Epidermal melanocyte (primary cell): ENCODE measurements at regions not wholly inside any gene's neighbourhood (a gene's known extent, or its start where the extent isn't known, plus 50 kb on each side); places are given as distances from the start of the nearest gene placed in this dataset.
"Not testable (repeated sequence)": the region's sequence is repeated elsewhere in the genome, so short reads cannot be mapped to it uniquely, and the experiment has no call there.

Experiments
- DNase-seq: peaks from one replicate; pipeline ENCODE4 v3.0.0; 2011; ENCODE audit warnings: low spot score; ENCODE audit not compliant: insufficient read length

DNA sequence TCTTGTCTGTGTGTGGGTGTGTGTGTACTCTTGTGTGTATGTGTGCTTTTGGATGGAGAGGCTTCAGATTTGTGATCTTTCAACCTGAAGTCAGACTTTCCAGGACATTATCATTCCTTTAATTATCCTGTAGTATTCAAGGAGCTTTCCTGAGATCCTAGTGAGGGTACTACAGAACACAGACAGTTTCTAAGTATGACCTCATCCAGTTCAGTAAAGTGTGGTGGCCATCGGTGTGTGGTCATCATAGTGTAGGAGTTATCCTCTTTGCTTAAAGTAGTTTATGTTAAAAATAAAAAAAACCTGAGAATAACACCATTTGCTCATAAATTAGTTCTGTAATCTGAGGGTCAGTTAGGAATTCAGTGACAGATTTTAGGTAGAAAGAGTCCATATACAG lies 478.0 kb upstream of the ACTBL2 start:
- DNase-seq = no peak

DNA sequence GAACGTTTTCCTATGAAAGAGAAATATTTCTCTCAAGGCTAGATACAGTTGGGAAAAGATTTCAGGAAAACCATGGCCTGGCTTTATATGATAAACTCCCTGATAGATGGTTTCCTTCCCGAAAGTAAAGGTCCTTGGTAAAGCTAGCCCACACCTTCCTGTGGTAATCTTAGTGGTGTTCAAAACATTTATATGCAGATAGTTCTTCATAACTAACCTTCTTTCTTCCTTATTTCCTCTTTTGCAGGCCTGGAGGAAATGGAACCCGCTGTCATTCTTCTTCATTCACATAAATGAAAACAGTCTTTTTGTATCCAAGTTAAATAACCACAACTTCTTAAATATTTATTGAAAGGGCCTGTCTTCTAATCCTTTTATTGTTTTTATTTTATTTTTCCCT lies 474.0 kb upstream of the ACTBL2 start:
- DNase-seq = no peak

DNA sequence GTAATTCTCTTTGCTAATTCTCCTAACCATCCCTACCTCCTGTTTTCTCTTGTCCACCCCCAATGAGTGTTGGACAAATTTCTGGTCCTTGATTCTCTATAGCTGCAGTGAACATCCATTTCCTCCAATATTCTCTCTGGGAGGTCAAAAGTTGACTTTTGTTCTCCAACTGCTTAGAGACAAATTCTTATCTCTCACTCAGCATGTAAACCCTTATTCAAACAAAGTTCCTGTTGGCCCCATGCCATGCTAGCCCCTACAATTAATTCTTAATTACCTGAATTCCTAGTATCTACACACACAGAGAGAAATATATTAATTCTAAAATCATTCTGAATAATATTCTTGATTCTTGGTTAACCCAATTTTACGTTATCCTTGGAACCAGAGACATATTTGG lies 472.9 kb upstream of the ACTBL2 start:
- DNase-seq = no peak

DNA sequence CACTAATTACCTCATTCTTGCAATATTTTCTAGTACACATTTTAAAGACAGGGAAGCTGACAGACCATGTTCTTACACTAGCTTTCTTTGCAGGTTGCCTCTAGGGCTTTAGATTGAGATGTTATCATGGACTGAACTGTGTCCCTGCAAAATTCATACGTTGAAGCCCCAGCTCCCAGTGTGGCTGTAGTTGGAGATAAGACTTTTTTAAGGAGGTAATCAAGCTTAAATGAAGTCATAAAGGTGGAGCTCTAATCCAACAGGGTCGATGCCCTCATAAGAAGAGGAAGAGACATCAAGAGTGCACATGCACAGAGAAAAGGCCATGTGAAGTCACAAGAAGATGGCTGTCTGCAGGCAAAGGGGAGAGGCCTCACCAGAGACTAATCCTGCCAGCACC lies 471.2 kb upstream of the ACTBL2 start:
- DNase-seq = no peak

DNA sequence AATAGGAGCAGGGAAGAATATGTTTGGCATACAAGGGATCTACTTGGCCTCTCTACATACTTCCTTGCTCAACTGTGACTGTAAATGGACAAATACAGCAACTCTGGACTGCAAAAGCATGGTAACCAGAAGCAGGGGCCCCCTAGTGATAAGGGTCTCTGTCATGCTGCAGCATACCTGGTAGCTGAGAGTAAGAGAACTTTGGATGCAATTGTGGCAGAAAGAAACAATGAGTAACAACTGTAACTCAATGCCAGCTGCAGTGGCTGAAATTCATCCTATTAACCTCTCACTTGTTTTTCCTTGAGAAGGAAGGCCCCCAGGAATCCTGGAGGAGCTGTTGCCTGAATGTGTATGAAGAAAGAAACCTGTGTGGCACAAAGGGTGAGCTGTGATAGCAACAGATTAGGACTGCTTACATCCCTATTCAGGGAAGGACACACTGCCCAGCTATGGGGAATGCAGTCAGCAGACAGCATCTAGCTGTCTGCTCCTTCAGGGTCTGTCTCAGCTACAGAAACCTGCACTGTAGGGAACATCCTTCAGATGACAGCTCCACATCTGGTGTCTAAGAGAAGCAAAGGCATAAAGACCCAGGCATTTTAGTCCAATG lies 468.1 kb upstream of the ACTBL2 start:
- DNase-seq = no peak

DNA sequence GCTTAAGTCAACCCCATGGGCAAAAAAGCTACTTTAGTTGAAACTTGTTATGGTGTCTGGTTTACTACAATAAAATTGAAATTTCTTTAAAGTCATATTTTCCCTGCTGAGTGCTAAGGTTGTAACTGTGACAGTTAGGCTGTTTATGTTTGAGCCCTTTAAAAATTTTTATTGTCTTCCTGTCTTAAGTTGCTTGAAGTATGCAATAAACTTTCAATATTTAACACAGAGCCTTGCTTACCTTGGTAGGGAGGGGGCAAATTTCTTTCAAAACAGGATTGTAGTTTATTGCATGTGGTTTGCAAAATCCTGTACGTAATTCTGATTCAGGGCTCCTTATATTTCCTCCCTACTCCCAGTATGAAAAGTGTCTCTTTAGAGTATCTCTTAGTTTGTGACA lies 465.5 kb upstream of the ACTBL2 start:
- DNase-seq = no peak

DNA sequence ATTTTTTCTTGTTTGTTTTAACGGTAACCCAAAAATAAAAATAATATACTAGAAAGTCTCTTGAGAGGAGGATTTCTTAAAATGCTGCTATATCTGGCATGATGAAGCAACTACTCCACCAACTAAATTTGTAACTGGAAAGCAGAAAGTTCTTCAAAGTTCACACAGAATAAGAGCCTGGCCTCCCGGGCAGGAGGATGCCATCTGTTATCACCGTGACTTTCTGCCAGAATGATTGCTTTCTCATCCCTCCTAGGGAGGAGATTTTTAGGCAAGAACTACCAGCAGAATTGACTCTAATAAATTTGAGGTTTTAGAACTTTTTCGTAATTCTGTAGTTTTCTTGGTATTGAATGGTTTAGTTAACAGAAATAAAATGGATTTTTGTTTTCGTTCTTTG lies 464.6 kb upstream of the ACTBL2 start:
- DNase-seq = no peak

DNA sequence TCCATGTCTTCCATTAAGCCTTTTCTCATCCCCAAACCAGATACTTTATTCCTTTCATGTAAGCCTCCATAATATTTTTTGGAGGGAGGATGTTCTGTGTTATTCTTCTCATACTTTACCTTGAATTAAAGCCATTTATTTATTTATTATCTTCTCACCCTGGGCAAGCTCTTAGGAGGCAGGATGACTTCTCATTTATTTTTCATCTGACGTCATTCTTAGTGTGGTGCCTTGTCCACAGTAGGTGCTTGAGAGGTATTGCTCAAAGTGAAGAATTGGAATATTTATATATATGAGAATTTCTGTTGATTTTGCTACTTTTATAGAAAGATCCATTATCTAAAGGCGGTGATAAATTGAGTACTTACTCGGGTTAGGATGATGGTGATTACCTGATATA lies 458.3 kb upstream of the ACTBL2 start:
- DNase-seq = no peak

DNA sequence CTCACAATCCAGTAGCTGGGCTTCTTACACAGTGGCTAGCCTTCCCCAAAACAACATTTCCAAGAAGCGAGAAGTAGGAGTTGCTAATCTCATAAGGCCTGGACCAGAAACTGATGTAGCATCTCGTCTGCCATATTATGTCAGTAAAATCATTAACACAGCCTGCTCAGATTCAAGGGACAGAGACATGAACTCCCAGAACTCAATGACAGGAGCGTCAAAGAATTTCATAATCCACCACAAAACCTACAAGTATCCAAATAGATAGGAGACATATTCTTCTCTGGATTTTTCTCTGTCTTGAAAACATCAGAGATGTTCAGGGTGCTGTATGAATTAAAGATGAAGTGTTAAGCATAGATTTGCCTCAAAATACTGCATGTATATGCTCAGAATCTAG lies 457.6 kb upstream of the ACTBL2 start:
- DNase-seq = no peak

DNA sequence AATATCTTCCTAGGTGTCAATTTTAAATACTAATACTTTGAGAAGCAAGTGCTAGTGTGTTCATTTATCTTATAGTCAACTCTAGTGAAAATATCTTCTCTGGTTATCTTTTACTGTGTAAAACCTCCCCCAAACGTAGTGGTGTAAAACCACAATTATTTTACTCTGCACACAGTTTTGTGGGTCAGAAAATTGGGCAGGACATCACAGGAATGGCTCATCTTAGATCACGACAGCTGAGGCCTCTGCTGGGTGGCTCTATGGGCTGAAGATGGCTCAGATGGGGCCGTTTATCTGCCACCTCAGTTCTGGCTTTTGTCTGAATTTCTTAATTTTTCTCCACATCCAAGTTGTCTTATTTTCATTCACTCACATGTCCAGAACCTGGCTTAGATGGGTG lies 457.2 kb upstream of the ACTBL2 start:
- no peak for DNase-seq

DNA sequence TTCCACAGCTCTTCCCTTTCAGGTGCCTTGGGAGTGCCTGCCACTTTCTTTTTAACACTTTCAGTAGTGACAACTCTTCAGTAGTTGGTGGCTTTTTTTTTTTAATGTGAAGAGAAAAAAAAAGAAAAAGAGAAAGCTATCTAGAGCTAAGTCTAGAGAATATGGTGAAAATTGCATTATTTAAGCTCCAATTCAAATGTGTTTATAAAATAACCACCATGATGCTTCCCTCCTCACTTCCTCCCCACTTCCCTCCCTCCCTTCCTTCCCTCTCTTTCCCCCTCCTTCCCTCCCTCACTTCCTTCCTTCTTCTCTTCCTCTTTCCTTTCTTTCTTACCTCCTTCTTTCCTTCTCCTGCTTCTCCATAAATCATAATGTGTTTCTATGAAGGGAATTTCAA lies 456.7 kb upstream of the ACTBL2 start:
- DNase-seq = no peak

DNA sequence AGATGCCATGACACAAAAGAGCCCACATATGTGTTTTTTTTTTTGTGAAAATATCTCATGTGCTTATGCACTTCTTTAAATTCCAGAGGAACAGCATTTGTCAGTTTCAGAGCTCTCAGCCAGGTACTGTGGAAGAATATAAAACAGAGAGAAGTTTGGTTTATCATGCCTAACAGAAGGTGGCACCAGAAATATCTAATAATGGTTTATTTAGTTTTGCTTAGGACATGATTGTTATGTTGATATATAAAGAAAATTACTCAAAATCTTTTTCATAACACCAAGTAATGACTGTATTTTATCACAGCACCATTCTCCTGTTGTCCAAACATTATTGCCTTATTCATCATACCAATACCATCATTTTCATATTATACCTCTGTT lies 455.6 kb upstream of the ACTBL2 start:
- no peak for DNase-seq

DNA sequence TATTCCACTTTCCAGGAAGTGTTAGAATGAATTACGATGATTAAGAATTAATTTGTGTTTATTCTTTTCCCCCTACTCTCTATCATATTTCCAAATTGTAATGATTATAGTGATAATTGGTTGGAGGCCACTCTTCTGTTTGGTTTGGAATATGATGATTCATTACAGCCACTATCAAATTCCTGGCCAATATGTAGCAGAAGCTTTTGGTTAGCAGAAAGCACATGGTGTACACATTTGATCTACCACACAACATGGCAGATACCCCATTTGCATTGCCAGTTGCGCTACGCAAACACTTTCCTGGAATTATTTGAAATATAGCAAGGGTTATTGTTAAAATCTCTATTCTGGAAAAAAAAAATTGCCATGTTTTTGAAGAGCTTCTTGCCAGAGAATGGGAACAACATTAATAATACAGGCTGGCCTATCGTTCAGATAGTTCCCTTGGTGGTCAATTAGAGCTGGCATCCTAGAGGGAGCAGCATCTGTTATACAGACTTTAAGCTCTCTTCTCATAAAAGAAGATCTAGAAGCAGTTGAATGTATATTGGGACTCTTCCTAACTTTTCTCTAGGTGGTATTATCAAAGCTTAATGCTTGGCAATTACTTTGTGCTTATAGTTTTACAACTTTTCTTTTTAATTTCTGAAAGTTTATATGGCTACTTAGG lies 455.0 kb upstream of the ACTBL2 start:
- no peak for DNase-seq

DNA sequence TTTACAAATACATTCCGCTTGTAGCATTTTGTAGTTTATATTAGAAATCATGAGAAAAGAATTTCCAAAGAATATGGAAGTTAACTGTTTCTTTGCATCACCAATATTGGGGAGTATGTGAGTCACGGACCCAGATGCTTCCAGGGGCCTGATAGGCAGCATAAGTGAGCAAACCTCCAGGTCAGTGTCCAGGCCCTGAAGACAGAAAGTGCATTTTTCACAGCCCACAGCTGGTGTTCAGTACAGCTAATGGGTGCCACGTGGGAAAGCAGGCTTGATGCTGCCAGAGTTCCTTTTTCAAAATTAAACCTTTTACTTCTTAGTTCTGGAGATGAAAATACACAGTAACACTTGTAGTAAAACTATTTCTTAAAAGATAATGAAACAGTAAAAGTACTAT lies 454.4 kb upstream of the ACTBL2 start:
- no peak for DNase-seq

DNA sequence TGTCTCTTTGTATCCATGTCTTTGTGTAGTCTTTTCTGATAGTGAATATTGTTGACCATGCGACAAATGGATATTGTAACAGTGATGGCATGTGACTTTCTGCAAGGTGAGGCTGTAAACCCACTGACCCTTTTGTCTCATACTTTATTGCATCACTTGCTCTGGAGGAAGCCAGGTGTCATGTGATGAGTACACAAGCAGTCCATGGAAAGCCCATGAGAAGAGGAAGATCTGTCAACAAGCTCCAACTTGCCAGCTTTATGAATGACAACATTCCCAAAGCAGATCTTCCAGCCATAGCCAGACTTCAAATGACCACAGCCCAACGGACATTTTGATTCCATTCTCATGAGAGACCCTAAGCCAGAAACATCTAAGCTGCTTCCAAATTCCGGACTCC lies 450.1 kb upstream of the ACTBL2 start:
- DNase-seq = no peak

DNA sequence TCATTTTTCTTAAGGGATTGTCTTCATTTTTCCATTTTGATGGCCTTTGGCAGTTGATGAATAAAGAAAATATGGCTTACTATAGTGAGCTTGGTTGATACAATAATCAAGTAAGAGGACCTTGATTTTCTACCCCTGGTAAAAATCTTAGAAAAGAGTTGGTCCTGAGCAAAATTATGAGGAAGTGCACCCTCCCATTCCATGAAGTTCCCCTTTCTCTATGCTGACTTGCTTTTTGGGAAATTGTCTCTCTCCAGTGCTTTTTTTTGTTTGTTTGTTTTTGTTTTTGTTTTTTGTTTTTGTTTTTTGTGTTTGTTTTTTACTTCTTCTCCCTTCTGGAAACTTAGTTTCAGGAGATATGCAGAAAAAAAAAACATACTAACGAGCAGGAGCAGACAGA lies 449.2 kb upstream of the ACTBL2 start:
- no peak for DNase-seq

DNA sequence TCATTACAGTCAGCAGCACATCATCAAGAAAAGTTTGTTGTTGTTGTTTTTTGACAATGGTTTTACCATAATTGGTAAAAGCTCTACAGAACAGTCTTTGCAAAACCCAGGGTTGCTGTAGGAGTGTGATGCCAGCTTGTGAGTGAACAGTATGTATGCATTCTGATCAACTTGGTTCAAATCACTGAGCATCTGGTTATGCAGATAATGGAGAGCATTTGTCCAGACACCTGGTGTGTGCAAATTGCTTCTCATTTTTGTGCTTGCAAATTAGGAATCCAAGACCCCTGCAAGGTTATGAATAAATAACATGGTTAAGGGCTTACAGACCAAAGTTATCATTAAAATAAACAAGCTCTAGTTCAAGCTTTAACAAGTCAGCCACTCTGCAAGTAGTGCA lies 448.7 kb upstream of the ACTBL2 start:
- DNase-seq = no peak

DNA sequence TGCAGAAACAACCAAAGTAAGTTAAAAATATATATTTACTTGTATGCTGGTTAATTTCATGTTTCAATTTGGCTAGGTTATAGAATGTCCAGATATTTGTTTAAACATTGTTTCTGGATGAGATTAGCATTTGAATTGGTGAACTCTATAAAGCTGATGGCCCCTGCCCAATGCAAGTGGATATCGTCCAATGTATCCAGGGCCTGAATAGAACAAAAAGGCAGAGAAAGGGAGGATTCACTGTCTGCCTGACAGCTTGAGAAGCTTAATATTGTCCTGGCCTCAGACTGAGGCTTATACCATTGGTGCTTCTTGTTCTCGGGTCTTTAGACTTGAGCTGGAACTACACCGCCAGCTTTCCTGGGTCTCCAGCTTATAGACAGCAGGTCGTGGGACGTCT lies 446.7 kb upstream of the ACTBL2 start:
- DNase-seq = no peak

DNA sequence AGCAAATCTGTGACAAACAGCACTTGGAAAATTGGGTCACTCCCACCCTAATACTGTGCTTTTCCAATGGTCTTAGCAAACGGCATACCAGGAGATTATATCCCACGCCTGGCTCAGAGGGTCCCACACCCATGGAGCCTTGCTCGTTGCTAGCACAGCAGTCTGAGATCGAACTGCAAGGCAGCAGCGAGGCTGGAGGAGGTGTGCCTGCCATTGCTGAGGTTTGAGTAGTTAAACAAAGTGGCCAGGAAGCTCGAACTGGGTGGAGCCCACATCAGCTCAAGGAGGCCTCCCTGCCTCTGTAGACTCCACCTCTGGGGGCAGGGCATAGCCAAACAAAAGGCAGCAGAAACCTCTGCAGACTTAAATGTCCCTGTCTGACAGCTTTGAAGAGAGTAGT lies 440.5 kb upstream of the ACTBL2 start:
- DNase-seq = not testable (repeated sequence)

DNA sequence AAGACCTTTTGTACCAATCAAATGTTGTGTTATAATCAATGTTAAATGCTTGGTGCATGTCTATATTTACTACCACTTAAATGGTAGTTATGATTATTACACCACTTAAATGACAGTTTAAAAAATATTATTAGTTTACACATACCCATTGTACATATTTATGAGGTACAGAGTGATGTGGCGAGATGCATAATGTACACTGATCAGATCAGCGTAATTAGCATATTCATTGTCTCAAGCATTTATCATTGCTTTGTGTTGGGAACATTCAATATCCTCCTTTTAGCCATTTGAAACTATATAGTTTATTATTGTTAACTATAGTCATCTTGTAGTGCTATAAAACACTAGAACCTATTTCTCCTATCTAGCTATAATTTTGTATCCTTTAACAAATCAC lies 434.4 kb upstream of the ACTBL2 start:
- no peak for DNase-seq

DNA sequence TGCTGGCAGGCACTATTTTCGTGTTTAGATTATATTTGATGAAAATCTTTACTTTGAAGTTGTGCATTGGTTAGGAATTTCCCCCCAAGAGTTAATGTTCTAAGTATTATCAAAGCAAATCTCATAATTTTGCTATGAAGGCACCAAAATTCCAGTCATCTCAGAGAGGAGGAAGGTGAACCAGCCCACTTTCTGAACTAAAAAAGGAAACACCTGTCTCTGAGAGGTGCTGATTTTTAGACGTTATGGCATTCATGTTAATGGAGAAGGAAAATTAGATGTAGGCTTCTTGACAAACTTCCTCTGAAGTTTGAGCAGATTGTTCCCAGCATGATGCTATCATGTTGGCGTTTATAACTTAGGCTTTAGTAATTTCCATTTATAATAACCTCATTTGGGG lies 432.9 kb upstream of the ACTBL2 start:
- no peak for DNase-seq

DNA sequence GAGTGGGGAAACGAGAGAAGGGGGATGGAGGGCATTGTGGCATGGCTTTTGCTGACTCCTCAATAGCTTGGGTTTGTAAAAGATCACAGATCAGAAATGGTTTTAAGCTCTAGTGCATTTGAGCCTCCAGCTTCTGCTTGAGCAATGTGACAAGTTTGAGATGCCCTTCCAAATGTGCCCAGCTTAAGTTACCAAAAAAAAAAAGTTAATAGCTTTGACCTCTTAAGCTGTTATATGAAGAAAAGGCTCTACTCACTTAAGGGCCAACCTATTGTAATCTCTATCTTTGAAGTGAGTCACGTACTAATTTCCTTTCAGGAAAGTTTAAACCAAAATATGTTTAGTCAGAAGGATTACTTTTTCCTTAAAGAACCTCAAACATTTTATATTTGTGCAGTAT lies 428.8 kb upstream of the ACTBL2 start:
- no peak for DNase-seq

DNA sequence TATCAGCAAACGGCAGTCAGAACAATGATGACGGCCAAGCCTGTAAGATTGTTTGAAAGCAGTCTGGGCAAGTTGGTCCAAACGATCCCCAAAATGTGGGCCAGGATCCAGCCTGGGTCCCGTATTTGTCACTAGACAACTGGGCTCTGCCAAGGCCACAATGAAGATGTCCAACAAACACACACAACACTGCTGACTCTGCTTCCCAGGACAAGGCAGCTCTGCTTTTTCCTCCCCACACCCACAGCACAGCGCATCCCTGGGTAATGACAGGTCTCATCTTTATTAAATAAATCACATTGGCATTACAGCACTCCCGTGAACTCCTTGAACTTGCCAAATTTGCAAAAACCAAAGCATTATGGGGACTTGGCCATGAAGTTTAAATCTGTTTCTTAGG lies 424.1 kb upstream of the ACTBL2 start:
- DNase-seq = no peak

DNA sequence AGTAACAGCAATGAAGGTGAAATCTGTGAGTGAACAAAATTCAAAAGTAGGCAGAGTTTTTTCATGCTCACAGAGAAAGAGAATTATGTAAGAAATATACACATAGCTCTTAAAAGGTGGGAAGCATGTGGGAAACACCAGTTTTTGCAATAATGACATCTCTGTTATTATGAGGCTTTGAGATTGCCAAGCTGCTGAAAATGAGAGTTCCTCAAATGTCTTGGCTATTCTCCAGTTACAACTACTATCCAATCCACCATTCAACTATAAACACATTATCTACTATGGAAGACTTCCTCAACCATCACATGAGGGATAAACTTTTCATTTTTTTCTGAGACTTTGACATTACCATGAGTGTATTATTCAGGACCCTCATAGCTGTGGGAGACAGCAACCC lies 420.8 kb upstream of the ACTBL2 start:
- DNase-seq = no peak
